ENCODE measurements at regions not wholly inside any gene's neighbourhood (a gene's known extent, or its start where the extent isn't known, plus 50 kb on each side); places are given as distances from the start of the nearest gene placed in this dataset.

GRCh38 chr2:224281374-224281773 lies 120.5 kb downstream of the FAM124B start:
- no peak for TF ChIP-seq POLR2A (IDR thresholded peaks at IDR 0.05; ENCODE audit: low read depth, low read length)
- no peak for TF ChIP-seq POLR2AphosphoS5 (IDR thresholded peaks at IDR 0.05; ENCODE audit: low read depth, low read length)
- no peak for TF ChIP-seq TAF1 (IDR thresholded peaks at IDR 0.05; ENCODE audit: low read depth, low read length)
- no peak for TF ChIP-seq SPI1 (IDR thresholded peaks at IDR 0.05; ENCODE audit: low read depth, low read length)
- TF ChIP-seq POU2F2 (IDR thresholded peaks at IDR 0.05; ENCODE audit: low read depth, low read length): no peak
